ENCODE measurements at regions not wholly inside any gene's neighbourhood (a gene's known extent, or its start where the extent isn't known, plus 50 kb on each side); places are given as distances from the start of the nearest gene placed in this dataset.

- no peak for DNase-seq (ENCODE audit: low spot score in 2 of 2)
- intact Hi-C loops (cut with DNase I; ENCODE audit: low total_unique reads) = no loop called here
- no peak overlapping the region for H3K4me3 ChIP-seq (ENCODE audit: low read depth, poor library complexity, severe bottlenecking)
- no peak for TF ChIP-seq POLR2A (IDR thresholded peaks at IDR 0.05)
- TF ChIP-seq, protein P1, sequence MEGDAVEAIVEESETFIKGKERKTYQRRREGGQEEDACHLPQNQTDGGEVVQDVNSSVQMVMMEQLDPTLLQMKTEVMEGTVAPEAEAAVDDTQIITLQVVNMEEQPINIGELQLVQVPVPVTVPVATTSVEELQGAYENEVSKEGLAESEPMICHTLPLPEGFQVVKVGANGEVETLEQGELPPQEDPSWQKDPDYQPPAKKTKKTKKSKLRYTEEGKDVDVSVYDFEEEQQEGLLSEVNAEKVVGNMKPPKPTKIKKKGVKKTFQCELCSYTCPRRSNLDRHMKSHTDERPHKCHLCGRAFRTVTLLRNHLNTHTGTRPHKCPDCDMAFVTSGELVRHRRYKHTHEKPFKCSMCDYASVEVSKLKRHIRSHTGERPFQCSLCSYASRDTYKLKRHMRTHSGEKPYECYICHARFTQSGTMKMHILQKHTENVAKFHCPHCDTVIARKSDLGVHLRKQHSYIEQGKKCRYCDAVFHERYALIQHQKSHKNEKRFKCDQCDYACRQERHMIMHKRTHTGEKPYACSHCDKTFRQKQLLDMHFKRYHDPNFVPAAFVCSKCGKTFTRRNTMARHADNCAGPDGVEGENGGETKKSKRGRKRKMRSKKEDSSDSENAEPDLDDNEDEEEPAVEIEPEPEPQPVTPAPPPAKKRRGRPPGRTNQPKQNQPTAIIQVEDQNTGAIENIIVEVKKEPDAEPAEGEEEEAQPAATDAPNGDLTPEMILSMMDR (IDR thresholded peaks at IDR 0.05) = no peak
- 93 to 95% methylated on average over 8 of the region's 8 CpGs for WGBS, 2 donors
These were observed 245.9 kb upstream of the USP15 start for GRCh38 chr12:62014330-62014729.

DNA sequence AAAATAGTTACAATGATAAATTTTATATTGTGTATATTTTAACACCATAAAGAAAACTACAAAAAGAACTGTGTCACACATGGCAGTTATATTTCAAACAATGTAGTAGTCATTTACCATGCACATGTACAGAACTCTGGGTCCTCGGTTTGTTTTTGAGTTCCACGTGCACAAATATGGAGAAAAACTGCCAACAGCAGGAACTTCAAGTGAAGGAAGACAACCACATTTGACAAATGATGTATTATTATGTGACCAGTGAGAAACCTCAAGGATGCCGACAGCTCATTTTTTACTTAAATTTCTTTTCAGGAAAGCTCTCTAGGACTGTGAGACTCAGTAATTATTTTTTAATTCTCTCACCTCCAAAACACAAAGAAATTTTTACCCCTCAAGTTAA, 244.2 kb upstream of the USP15 start:
- intact Hi-C loops (cut with DNase I; ENCODE audit: low total_unique reads) = no loop called here
- 57 to 63% methylated on average over 3 of the region's 3 CpGs for WGBS, 2 donors
- H3K4me3 ChIP-seq (ENCODE audit: low read depth, poor library complexity, severe bottlenecking) = no peak overlapping the region
- TF ChIP-seq, protein P1 (IDR thresholded peaks at IDR 0.05) = no peak
- TF ChIP-seq POLR2A (IDR thresholded peaks at IDR 0.05) = no peak
- DNase-seq (ENCODE audit: low spot score in 2 of 2) = no peak

DNA sequence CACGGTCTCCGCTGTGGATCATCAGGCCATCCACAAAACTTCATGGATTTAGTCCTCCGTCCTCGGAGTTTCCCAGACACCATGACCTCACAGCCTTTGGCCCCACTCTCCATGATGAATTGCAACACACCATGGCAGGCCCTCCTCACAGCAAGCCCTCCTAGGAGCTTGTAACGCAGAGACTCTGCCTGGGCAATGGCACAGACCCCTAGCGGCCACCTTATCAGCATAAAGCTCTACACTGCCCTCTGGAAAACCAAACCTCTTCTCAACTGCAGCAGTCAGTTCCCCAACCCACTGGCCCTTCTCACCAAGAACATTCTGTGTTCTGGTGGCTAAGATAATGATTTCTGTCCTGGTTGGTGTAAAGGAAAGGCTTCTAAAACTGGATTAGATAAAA, 238.4 kb upstream of the USP15 start:
- WGBS, 2 donors = 93 to 94% methylated on average over 6 of the region's 6 CpGs
- TF ChIP-seq, protein P1 (IDR thresholded peaks at IDR 0.05) = no peak
- TF ChIP-seq POLR2A (IDR thresholded peaks at IDR 0.05) = no peak
- intact Hi-C loops (cut with DNase I; ENCODE audit: low total_unique reads) = no loop called here
- no peak for DNase-seq (ENCODE audit: low spot score in 2 of 2)
- no peak overlapping the region for H3K4me3 ChIP-seq (ENCODE audit: low read depth, poor library complexity, severe bottlenecking)

GRCh38 chr12:62028536-62028935, 231.7 kb upstream of the USP15 start:
- TF ChIP-seq, protein P1 (IDR thresholded peaks at IDR 0.05) = no peak
- TF ChIP-seq POLR2A (IDR thresholded peaks at IDR 0.05) = no peak
- DNase-seq (ENCODE audit: low spot score in 2 of 2) = no peak
- H3K4me3 ChIP-seq (ENCODE audit: low read depth, poor library complexity, severe bottlenecking) = no peak overlapping the region
- intact Hi-C loops (cut with DNase I; ENCODE audit: low total_unique reads) = no loop called here
- 61 to 87% methylated on average over 1 of the region's 1 CpG for WGBS, 2 donors

DNA sequence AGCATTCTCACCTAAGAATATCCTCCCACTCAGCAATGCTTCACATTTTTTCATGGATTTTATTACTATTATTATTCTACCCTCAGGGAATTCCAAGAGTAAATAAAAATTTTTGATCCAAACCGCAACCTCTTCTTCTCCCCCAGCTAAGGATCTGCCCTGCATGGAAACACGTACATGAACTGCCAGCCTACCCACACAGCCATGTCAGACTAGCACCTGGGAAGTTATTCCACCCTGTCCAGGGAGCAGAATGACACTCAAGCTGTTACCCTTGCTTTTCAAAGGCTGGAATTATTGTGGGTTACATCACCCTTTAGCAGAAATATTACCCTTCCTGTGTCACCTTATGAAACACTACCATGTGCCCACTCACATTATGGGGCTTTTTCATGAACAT, 227.3 kb upstream of the USP15 start:
- H3K4me3 ChIP-seq (ENCODE audit: low read depth, poor library complexity, severe bottlenecking) = no peak overlapping the region
- no peak for TF ChIP-seq POLR2A (IDR thresholded peaks at IDR 0.05)
- TF ChIP-seq, protein P1 (IDR thresholded peaks at IDR 0.05) = no peak
- 36 to 40% methylated on average over 2 of the region's 2 CpGs for WGBS, 2 donors
- intact Hi-C loops (cut with DNase I; ENCODE audit: low total_unique reads) = no loop called here
- no peak for DNase-seq (ENCODE audit: low spot score in 2 of 2)

DNA sequence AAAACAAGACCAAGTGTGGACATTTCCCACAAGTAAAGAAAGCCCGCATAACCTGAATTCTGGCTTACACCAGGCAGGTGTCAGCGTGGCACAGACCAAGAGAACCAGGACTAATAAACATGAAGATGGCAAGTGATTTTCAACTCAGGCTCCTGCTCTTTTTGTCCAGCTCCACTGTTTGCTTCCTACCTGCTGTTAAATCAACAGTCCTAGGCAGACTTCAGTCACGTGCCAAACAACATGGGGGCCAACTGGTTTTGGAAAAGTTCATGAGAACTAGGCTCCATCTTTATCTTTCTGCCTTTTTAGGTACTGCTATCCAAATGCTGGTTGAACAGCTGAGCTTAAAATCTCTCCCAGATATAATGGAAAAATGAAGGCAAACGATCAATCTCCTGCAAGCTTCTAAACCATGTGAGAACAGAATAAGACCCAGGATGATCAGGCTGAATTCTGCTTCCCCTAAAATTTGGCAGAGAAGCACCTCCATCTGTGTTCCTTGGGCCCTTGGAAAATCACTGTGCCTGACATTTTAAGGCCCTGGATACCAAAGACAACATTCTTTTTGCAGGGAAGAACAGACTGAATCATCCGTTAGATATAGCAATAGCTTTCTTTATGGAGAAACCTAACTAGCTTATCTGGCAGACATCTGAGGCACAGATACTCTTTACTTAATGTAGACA, 215.6 kb upstream of the USP15 start:
- 63 to 76% methylated on average over 5 of the region's 5 CpGs for WGBS, 2 donors
- no peak for TF ChIP-seq POLR2A (IDR thresholded peaks at IDR 0.05)
- TF ChIP-seq, protein P1 (IDR thresholded peaks at IDR 0.05) = no peak
- no peak overlapping the region for H3K4me3 ChIP-seq (ENCODE audit: low read depth, poor library complexity, severe bottlenecking)
- DNase-seq (ENCODE audit: low spot score in 2 of 2) = no peak
- intact Hi-C loops (cut with DNase I; ENCODE audit: low total_unique reads) = no loop called here
